Medulla oblongata (tissue), 1 donor: ENCODE measurements at regions not wholly inside any gene's neighbourhood (a gene's known extent, or its start where the extent isn't known, plus 50 kb on each side); places are given as distances from the start of the nearest gene placed in this dataset.
"Not testable (repeated sequence)": the region's sequence is repeated elsewhere in the genome, so short reads cannot be mapped to it uniquely, and the experiment has no call there.

Source experiments
- DNase-seq: peaks from one replicate; pipeline ENCODE4 v3.0.0-alpha.2; 2015; ENCODE audit errors: extremely low spot score

DNA sequence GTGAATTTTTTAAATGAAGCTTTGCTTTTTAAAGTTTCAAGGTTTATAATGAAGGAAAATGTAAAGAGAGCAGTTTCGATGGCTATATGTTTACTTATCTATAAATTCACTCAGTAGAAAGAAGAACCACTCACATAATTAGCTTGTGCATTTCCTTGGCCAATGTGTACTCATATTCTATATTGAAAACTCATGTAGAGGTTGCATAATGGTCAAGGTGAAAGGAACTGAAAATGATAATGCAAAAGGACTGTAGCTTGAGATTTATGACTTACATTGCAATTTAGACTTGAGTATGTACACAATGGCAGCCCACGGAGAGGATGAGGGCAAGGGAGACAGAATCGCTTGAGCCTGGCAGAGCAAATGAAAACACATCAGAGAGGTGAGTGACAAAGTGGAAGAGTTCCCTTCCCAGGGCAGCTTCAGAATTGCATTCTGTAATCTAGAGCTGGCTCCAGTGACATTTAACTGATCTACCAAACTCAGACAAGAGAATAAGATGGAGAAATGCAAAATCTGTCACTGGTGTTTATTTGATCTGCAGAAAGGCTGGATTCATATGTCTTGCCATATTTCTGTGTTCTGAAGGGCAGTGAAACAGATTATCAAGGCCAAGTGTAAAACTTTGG lies 191.8 kb downstream of the TMEM200A start:
- no peak for DNase-seq

DNA sequence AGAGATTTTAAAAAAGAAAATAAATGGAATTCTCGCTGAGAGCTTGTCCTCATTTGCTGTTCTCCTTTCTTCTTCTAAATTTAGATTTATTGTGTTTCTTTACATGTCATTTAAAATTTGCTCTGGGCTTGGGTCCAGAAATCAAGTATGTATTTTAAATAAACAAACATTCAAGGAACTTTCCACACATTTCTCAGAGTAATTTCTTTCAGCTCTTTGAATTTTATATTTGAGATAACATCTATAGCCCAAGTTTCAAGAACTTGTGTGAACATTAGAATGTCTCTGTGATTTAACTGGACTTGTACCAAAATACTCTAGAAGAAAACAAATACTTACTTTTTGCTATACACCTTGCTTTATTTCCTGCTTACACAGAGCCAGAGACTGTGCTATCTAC lies 192.3 kb downstream of the TMEM200A start:
- no peak for DNase-seq

DNA sequence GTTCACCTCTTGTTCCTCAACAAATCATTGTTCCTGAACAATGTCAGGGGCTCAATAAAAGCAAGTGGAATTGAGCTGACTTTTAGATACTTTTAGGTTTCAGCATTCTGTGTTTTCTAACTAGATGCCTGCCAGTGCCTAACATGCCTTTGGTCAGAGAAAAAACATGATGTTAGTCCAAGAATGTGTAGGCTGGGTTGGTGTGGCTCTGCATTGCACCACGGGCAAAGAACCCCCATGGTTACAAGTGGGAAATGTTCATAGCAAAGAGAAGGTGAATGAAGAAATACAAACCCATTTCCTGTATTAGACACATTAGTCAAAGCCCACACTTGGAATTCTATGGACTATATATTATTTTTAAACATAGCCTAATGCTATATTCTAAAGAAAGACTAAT lies 193.3 kb downstream of the TMEM200A start:
- no peak for DNase-seq

DNA sequence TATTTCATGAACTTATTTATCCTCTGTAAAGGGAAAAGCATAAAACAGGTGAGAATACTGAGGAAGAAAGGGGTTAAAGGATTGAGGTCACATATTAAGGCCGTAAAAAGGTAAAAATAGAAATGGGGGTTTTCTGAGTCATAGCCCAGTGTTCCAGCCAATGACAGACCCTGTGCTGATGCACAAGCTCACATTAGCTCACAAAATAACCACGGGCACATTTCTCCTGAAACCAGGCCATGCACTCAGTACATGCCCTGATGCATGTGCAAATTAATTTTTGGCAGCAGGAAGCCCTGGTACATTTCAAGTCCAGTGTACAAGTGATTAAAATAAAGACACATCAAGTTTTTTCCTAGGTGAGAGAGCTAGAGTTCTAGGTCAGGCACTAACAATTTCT lies 194.4 kb downstream of the TMEM200A start:
- DNase-seq = no peak

DNA sequence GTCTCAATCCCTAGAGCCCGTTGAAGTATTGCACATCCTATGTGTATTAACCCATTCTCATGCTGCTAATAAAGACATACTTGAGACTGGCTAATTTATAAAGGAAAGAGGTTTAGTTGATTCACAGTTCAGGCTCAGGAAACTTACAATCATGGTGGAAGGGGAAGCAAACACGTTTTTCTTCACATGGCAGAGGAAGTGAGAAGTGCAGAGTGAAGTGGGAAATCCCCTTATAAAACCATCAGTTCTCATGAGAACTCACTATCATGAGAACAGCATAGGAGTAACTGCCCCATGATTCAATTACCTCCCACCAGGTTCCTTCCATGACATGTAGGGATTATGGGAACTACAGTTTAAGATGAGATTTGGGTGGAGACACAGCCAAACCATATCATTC lies 195.3 kb downstream of the TMEM200A start:
- not testable (repeated sequence) for DNase-seq

DNA sequence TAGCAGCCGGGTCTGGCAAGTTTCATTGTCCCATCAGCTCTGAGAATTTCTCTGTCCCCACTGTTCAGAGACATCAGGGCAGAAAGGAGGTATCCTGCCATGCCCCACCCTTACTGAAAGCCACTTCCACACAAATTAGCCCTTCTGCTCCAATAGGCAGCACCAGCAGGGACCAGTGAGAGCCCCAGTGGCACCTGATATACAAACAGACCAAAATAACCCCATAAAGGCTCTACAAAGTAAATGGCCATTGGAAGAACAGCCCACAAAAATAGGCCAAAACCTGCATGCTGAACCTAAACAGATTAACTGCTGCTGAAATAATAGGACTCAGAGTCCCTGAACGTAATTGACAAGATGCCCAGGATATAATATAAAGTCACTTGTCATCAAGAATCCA lies 199.9 kb downstream of the TMEM200A start:
- DNase-seq = no peak

DNA sequence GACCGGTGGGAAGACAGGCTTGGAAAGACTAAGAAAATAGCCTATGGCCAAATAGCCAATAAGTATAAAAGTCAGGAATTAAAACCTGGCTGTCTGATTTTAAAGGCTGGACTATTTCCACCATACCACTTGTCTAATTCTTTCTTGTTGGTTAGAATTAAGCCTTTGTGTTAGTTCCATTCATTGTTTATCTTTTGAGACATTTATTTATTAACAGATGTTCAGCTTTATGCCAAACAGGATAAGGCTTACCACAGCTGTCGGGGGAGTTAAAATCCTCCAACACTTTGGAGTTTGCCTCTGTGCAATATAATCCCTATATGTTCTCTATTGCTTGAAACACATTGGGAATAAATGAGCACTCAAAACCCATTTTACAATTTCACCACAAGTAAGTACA lies 208.3 kb downstream of the TMEM200A start:
- no peak for DNase-seq

DNA sequence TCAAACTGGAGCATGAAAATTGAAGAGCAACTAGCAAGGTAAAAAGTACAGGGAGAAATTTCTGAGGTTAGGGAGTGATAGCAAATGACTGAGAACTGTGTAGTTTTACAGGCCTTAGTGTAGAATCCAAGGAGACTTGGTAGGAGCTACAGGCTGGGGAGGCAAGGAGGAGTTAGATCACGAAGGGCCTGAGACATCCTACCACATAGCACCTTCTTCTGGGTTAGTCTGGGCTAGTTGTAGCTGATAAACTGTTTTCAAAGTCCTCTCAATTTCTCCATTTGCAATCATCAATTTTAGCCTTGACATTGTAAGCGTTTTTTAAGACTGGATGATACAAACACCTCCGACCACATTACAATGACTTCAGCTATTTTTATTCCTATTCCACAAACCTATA lies 209.7 kb downstream of the TMEM200A start:
- DNase-seq = no peak

DNA sequence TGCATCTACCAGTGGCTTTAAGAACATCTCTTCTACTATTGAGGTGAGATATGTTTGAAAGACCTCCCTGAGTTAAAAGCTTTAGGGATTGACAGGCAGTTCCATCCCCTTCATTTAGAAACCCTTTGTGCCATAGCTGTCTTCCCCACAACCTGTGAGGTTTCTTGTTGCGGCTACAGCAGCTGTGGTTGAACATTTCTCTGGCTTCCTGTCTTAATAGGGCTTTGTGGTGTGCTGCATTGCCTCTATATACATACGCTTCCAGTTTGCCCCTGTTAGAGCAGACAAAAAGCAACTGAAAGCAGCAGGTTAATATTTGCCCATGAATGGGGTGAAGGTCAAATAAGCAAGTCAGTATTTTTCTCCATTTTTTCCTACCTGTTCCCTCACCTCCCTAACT lies 210.2 kb downstream of the TMEM200A start:
- no peak for DNase-seq

DNA sequence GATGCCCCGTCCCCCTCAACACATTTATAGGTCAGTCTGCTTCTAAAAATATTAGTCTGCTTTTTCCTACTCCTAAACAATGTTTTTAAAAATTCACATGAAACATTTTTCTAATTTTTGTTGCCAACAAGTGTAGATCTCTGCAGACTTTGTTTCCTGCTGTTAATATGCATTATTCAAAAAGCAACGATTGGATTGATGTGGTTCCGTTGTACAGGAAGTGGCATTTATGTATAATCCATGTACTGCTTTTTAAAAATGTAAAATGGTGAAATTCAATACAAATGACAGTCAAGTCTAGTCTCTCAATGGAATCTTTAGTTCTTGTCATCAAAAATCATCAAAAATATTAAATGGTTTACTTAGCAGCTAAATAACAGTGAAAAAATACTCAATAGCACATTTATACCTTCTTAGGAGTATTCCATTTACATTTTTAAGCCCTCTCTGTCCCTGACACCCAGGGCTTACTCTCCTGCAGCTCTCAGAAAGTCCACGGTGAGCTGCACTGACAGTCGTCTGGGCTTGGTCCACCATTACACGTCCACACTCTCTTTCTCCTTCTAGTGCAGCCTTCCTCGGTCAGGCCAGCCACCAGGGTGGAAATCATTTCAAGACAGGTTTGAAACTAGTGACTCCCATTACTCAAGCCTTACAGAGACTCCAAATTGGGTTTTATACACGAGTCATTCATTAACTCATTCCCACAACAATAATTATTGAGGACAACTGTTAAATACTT lies 211.5 kb downstream of the TMEM200A start:
- no peak for DNase-seq

DNA sequence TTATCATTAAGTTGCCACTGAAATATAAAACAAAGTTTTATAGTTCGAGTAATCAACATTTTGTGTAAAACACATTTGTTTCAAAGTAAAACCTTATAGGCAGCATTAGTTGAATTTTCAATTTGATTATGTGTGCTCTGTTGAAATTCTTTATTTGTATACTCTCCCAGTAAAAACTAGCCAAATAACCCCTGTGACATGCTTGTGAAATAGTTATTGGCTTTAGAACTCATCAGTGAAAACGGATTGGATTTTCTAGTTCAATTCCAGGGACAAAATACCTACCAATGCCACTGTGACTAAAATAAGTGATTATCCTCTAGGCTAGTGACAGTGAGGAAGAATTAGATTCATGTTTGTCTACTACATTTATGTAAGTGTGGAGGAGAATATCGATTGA lies 212.9 kb downstream of the TMEM200A start:
- DNase-seq = no peak

DNA sequence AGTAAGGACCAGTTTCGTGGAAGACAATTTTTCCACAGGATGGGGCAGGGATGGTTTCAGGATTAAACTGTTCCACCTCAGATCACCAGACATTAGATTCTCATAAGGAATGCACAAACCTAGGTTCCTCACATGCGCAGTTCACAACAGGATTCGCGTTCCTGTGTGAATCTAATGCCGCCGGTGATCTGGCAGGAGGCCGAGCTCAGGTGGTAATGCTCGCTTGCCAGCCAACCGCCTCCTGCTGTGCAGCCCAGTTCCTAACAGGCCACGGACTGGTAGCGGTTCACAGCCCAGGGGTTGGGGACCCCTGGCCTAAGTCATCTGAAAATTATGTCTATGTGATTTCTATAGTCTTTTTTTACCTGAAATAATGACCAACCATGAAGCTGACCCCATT lies 217.5 kb downstream of the TMEM200A start:
- DNase-seq = no peak

DNA sequence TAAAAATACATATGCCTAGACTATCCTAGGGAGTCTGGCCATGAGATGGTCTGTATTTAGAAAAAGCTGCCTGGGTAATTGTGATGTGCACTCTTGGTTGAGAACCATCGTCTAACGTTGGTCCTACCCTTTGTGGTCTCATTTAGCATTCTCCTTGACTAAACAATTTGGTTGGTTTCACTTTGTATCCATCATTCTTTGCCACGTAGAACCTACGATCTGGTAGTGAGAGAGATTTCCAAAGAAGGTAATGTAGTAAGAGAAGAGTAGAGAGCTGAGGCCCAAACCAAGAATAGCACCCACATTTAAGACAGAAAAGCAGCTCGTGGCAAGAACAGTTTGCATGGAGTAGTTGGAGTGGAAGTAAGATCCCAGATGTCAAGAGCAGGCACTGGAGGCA lies 219.8 kb downstream of the TMEM200A start:
- DNase-seq = no peak

DNA sequence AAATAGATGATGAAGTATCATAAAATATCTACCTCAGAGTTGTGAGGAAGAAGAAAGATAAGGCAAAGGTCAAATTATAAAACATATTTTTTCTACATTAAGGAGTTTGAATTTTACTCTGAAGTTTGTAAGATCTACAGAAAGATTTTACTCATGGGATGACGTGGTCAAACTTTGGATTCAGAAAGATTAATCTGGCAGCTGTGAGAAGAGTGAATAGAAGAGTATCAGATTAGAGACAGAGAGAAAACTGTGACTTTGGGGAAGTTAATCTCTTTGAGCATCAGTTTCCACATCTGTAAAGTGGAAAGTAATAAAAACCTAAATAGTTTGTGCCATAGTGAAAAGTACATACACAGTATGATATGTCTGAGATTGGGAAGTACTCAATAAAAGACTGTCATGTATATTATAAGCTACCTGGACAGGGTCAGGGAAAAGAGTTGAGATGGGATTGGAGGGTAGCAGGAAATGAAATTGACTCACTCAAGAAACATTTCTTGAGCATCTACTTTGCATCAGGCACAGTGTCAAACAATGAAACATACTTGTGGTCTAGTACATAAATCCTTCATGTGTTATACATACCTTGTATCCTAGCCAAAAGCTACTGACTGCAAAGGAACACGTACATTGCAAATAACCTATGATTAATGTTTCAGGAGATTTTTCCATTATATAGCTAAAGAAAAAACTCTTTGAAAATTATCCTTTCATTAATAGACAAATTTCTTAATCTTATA lies 222.1 kb downstream of the TMEM200A start:
- DNase-seq = no peak

DNA sequence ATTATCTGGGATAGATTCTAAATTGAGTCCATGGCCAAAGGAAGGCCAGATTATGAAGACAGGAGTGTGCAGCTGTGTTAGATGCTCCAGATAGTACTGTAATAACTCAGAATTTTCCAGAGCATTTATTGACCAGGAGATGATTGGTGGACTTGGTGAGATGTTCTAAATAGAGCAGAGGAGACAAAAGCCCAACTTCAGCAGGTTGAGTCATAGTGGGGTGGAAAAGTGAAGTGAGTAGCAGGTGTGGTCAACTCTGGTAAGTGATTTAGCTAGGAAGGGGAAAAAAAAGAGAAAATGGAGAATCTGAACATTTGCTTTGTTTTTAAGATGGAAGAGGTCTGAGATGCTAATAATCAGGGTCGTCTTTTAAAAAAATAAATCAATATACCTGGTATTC lies 227.4 kb downstream of the TMEM200A start:
- DNase-seq = no peak

DNA sequence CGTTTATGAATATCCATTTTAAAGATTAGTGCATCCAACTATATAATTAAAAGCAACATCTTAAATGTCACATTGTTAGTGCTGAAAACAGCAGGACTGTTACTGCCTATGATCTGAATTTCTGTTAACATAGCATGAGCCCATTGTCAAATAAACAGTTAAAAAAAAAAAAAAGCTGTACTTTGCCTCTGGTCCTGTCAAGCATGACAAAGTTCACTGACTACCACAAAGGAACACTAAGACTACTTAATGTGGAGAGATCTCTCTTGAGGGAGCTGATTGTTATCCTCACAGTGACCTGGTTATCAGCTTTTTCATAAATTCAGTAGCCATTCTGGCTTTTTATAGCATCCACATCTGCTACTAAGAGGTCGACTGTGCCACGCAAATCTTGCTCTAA lies 228.1 kb downstream of the TMEM200A start:
- no peak for DNase-seq

DNA sequence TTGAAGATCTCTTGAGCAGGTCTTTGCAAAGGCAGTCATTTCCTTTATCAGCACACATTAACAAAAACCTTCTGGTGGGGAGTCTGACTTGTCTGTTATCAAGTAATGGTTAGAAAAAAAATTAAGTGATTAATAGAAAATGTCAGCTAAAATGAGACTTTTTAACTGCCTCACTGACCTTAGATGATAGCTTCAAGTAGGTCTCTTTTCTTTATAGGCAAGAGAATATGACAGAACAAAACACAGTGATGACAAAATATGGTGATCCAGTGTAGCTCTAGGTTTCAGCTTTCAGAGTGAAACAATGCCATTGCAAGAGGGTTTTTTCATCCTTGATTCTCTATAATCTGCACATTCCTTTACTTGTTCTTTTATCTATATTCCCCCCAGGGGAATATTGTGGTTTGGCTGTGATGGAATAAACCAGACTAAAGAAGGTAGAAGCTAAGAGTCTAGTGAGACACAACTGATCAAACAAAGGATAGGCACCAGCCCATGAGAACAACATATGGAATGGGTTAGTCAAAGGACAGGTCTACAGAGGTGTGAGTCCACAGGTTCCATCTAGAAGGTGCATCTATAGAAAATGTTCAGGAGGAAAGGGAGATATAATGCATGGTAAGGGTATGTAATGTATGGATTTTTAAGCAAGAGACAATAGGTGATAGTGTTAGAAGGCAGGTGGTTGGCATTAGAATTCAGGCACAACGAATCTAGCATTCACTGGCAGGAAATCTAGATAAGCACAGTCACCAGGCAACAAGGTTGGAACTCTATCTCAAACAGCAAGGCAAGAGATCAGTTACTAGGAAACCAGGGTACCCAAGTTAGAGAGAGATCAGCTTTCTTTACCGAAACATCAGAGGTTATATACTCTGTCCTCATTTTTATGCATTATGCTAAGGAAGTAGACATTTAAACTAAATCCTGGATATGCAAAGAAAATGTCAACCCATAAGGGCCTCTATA lies 228.9 kb upstream of the SMLR1 start:
- no peak for DNase-seq

DNA sequence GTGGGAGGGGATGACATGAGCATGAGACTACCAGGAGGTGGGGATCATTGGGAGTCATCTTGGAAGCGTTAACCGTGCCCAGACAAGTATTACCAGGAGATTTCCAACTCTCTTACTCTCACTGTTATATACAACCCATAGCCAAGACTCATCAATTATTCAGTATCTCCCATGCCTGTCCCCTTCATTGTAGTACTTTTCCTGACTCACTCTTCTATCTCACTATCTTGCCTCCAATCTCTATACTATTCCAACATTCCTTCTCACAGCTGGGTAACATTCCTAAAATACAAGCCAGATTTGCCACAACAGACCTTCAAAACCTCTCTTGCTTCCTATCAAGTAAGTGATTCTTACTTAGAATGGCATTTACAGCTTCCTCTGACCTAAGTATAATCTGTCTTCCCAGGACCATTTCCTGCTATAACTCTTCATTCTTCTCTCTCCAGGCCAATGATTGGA lies 226.3 kb upstream of the SMLR1 start:
- DNase-seq = no peak

DNA sequence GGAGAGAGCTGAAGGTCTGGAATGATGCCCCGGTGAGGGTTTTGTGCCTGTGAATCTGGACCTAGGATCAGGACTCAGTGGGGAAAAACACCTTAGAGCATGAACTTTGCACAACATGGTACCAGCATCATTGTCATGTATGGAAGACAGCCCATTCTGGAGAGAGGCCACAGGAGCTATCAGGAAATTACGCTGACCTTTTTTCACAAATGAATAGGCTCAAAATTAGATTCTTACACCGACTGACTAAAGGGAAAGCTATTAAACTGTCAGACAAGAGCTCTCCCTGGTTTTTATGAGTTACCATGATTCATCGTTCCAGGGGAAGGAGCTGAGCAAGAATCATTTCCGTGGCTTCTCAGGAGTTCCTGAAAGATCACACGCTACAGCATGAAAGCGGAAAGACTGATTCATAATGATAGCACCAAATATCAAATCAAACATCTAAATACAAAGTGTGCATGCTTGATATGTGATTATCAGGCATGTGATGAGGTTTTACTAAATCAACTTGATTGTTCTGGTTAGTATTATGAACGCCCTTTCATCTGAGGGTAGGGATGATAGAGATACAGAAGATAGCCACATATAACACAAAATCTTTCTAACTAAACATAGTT lies 224.9 kb upstream of the SMLR1 start:
- DNase-seq = no peak

DNA sequence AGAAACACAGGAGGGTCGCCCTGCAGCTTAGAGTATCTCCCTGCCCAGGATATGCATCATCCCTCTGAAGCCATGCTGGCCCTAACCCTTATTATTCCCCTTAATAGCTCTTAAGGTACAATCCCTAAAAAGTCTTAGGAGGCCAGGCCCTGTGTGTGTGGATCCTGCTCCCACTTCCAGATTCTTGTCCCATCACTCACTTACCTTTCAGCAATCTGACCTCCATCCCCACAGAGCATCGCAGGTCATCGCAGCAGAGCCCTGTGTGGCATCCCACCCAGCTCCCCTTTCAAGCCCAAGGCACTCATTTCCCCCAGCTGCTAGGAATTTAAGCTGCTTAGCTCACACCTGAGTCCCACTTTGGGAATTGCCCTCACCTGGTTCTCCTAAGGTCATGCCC lies 223.8 kb upstream of the SMLR1 start:
- DNase-seq = no peak

DNA sequence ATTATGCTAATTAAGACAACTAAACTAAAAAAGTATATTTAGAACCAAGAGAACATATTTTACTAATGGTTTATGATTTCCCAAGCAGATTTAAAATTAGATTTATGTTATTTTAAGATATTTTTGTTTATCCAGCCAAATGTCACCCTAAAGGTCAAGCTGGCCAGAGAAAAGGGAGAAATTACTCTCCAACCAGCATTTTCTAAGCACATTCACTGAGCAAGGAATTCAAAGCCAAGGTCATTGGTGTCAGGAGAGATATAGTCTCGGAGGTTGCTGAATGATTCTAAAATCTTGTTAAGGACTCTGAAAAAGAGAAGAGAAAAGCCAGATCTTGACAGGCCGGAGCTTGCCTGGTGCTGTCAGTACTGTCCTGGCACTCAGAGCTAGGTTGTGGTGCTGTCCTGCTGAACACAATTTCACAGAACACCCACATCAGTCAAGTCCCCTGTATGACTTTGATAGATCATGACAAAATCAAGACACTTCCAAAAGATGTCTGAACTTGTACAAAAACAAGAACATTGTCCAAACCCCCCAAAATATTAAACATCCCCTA lies 222.3 kb upstream of the SMLR1 start:
- no peak for DNase-seq
